HepG2 (cell line): ENCODE measurements at regions not wholly inside any gene's neighbourhood (a gene's known extent, or its start where the extent isn't known, plus 50 kb on each side); places are given as distances from the start of the nearest gene placed in this dataset.

Experiments used
- ATAC-seq: fragments of 200-7000 bp; cut with Tn5 transposase; 3 replicates; pipeline ENCODE4 v1.9.1; 2020; ENCODE audit warnings: mild to moderate bottlenecking, moderate library complexity
- BruUV-seq: library from RNA; stranded (reverse); fragments of 400-500 nt; replicated peaks from 2 replicates; lab custom pipeline; 2021; lab: Mats Ljungman, UMichigan
- CTCF ChIA-PET: fragments of 300-600 bp; formaldehyde crosslinking; extraction: SDS; loops from one replicate; lab custom pipeline; 2021; ENCODE audit warnings: low total read pairs, inconsistent platforms, low intra/inter-chr PET ratio; lab: Yijun Ruan, JAX
- POLR2A ChIA-PET: fragments of 350-600 bp; sonication (Branson Sonifier 250); formaldehyde crosslinking; loops from one replicate; lab custom pipeline; 2020; ENCODE audit warnings: antibody characterized with exemption, inconsistent platforms; lab: Yijun Ruan, JAX
- DNase-seq: peaks from one replicate; pipeline ENCODE4 v3.0.0-alpha.2; 2015; ENCODE audit warnings: low spot score
- FAIRE-seq: peaks from 3 replicates; lab custom pipeline; 2011; peaks lifted over from hg19 to GRCh38; lab: Jason Lieb, UNC
- H2AFZ ChIP-seq: one replicate; pipeline ENCODE4 v1.6.1; 2011; ENCODE audit warnings: low read length, inconsistent platforms
- H3K27ac ChIP-seq: fragments of 300-600 bp; 3 replicates; pipeline ENCODE4 v1.8.0; 2011; ENCODE audit warnings: mixed run types, mild to moderate bottlenecking, mixed read lengths, low read length, inconsistent platforms; ENCODE audit not compliant: insufficient read depth; ENCODE audit errors: extremely low read length
- H3K27me3 ChIP-seq, 2 experiments: fragments of 200-600 bp in 1 of 2; 2 replicates in 1 of 2; 3 replicates in 1 of 2; pipeline versions ENCODE4 v1.6.0 to v1.8.0; 2011; ENCODE audit warnings: low read length in 2 of 2, mild to moderate bottlenecking in 2 of 2, moderate library complexity in 2 of 2, inconsistent platforms in 1 of 2; ENCODE audit not compliant: insufficient read depth in 2 of 2, control insufficient read depth in 1 of 2
- H3K36me3 ChIP-seq, 2 experiments: fragments of 200-600 bp in 1 of 2; replicated peaks in 1 of 2; 2 replicates in 1 of 2; 3 replicates in 1 of 2; pipeline versions ENCODE4 v1.5.1 to v1.8.0; 2011; ENCODE audit warnings: low read length in 2 of 2, inconsistent platforms in 1 of 2; ENCODE audit not compliant: insufficient read depth in 2 of 2, control insufficient read depth in 1 of 2
- H3K4me1 ChIP-seq: 2 replicates; pipeline ENCODE4 v1.5.1; 2012; ENCODE audit warnings: low read length, inconsistent platforms; ENCODE audit not compliant: insufficient read depth
- H3K4me2 ChIP-seq: 2 replicates; pipeline ENCODE4 v1.6.0; 2011; ENCODE audit warnings: low read depth, low read length, inconsistent platforms
- H3K4me3 ChIP-seq, 3 experiments: fragments of 200-600 bp in 1 of 3; sonication (generic), shearing (Covaris generic) in 1 of 3; replicated peaks in 1 of 3; 2 replicates each; pipeline ENCODE4 v1.5.1; 2011 to 2016; ENCODE audit warnings: low read length in 3 of 3, inconsistent platforms in 2 of 3, low read depth in 2 of 3, mild to moderate bottlenecking in 2 of 3, control low read depth in 1 of 3, mixed read lengths in 1 of 3; ENCODE audit not compliant: insufficient read depth in 1 of 3
- H3K79me2 ChIP-seq: one replicate; pipeline ENCODE4 v1.6.1; 2011; ENCODE audit warnings: low read length, inconsistent platforms; ENCODE audit not compliant: insufficient read depth
- H3K9ac ChIP-seq: 2 replicates; pipeline ENCODE4 v1.6.0; 2011; ENCODE audit warnings: mild to moderate bottlenecking, low read depth, low read length, inconsistent platforms; ENCODE audit not compliant: insufficient read depth
- H3K9me3 ChIP-seq: 2 replicates; pipeline ENCODE4 v1.5.1; 2012; ENCODE audit warnings: mild to moderate bottlenecking, low read length
- H4K20me1 ChIP-seq: 2 replicates; pipeline ENCODE4 v1.6.0; 2011; ENCODE audit warnings: inconsistent platforms, mild to moderate bottlenecking, low read length, moderate library complexity; ENCODE audit not compliant: insufficient read depth
- AKNA ChIP-seq: sonication (generic); formaldehyde crosslinking; IDR thresholded peaks from 2 replicates; pipeline ENCODE4 v1.4.0; 2020; ENCODE audit warnings: missing genetic modification reagents, borderline replicate concordance
- ATF7 ChIP-seq, 2 experiments: fragments of 450-650 bp in 1 of 2; sonication (generic) in 1 of 2; formaldehyde crosslinking in 1 of 2; IDR thresholded peaks; 2 replicates each; pipeline versions ENCODE4 v1.4.0 to v1.6.1; 2016 to 2020; ENCODE audit warnings: antibody characterized with exemption in 1 of 2, mild to moderate bottlenecking in 1 of 2, missing genetic modification reagents in 1 of 2
- CBX5 ChIP-seq: sonication (generic); formaldehyde crosslinking; IDR thresholded peaks from 2 replicates; pipeline ENCODE4 v1.4.0; 2020; ENCODE audit warnings: missing genetic modification reagents, borderline replicate concordance
- FOXO4 ChIP-seq: sonication (generic); formaldehyde crosslinking; conservative IDR thresholded peaks from 2 replicates; pipeline ENCODE4 v1.8.1; 2023; ENCODE audit warnings: missing genetic modification reagents
- NPAS2 ChIP-seq: sonication (generic); formaldehyde crosslinking; IDR thresholded peaks from 2 replicates; pipeline ENCODE4 v1.8.0; 2022; ENCODE audit warnings: mild to moderate bottlenecking, missing genetic modification reagents, borderline replicate concordance
- PPARG ChIP-seq: conservative IDR thresholded peaks from 2 replicates; pipeline ENCODE4 v1.6.1; 2016; ENCODE audit warnings: missing biosample characterization, missing genetic modification reagents
- PREB ChIP-seq: sonication (generic); formaldehyde crosslinking; IDR thresholded peaks from 2 replicates; pipeline ENCODE4 v1.4.0; 2020; ENCODE audit warnings: missing genetic modification reagents
- SIN3B ChIP-seq: fragments of 150-350 bp; IDR thresholded peaks from 2 replicates; pipeline ENCODE4 v1.6.1; 2014; ENCODE audit warnings: low read length
- SRF ChIP-seq: IDR thresholded peaks from 2 replicates; pipeline ENCODE4 v1.6.1; 2011; ENCODE audit warnings: mild to moderate bottlenecking, low read depth, low read length, moderate library complexity
- TP53 ChIP-seq: sonication (generic); formaldehyde crosslinking; conservative IDR thresholded peaks from 2 replicates; pipeline ENCODE4 v1.4.0; 2020; ENCODE audit warnings: missing genetic modification reagents
- ZKSCAN1 ChIP-seq: fragments of 150-350 bp; IDR thresholded peaks from 2 replicates; pipeline ENCODE4 v1.6.1; 2014; ENCODE audit warnings: low read length
- ZSCAN12 ChIP-seq: sonication (generic); formaldehyde crosslinking; IDR thresholded peaks from 2 replicates; pipeline ENCODE4 v1.9.0; 2021; ENCODE audit warnings: mild to moderate bottlenecking, missing genetic modification reagents
- WGBS: methylation state at CpG from one replicate; pipeline ENCODE4 v1.1.6; 2017; ENCODE audit warnings: low lambda C conversion rate; 5-methylcytosine and 5-hydroxymethylcytosine counted together
- in situ Hi-C: cut with HindIII; loops from 2 replicates; pipeline ENCODE4 v1.10.0; 2017; ENCODE audit warnings: low pct_unique_long_range_greater_than_20kb; ENCODE audit not compliant: extremely low pct_ligation_motif_present
- intact Hi-C: fragments of 100-400 bp; cut with micrococcal nuclease; formaldehyde crosslinking; loops from one replicate; pipeline ENCODE4 v1.10.0; 2022; ENCODE audit not compliant: unreplicated experiment

- Histone ChIP-seq H3K27ac (no peak overlapping the region), H3K4me2 (no peak overlapping the region), H3K4me1 (no peaks in the 10 kb centered on the region), H3K79me2 (no peaks in the 10 kb centered on the region), H3K4me3 (no peak overlapping the region), H4K20me1 (no peaks in the 10 kb centered on the region), H2AFZ (no peak overlapping the region), H3K27me3 (peaks cover 0 to 2% of the 10 kb centered on the region in 2 experiments; a peak in 1 of 5 replicates), H3K9ac (no peak overlapping the region), H3K36me3 (no peaks in the 10 kb centered on the region)
- in situ Hi-C loops (no loop called here), intact Hi-C loops (no loop called here)
- 0% methylated on average over 3 of the region's 3 CpGs for WGBS
- DNase-seq (no peak), FAIRE-seq (no peak), ATAC-seq (no peak)
- ChIA-PET POLR2A (no interaction called here), CTCF (no interaction called here)
- no TSS peak for BruUV-seq
- TF ChIP-seq PPARG (CRISPR knock-in tag) (no peak), FOXO4 (CRISPR knock-in tag) (no peak), ATF7 (IDR thresholded peaks at IDR 0.05) (0 out of 2 replicates have a peak, but pooled peaks have one; percentile 10), ATF7 (CRISPR knock-in tag; IDR thresholded peaks at IDR 0.05) (no peak), TP53 (no peak)
- TF ChIP-seq, all 625 proteins: peak for 1
- no peaks in the 10 kb centered on the region for H3K9me3 ChIP-seq
Measured at GRCh38 chr11:27558401-27558800, 51.8 kb upstream of the LIN7C start.

- H3K36me3 ChIP-seq: no peaks in the 10 kb centered on the region
- no TSS peak for BruUV-seq
- H3K9me3 ChIP-seq: no peaks in the 10 kb centered on the region
- intact Hi-C loops: no loop called here
- H3K27ac ChIP-seq: no peak overlapping the region
- no peak for DNase-seq
- TF ChIP-seq SRF (no peak), NPAS2 (CRISPR knock-in tag) (no peak), AKNA (CRISPR knock-in tag) (no peak), ZKSCAN1 (no peak), CBX5 (no peak), SIN3B (no peak), PREB (CRISPR knock-in tag) (no peak), ZSCAN12 (CRISPR knock-in tag) (no peak)
- TF ChIP-seq, all 625 proteins: peak for 0
- no peaks in the 10 kb centered on the region for H3K79me2 ChIP-seq
- no peak overlapping the region for H3K4me3 ChIP-seq
- 16% methylated on average over 3 of the region's 3 CpGs for WGBS
- no peak overlapping the region for H3K9ac ChIP-seq
- FAIRE-seq (no peak), ATAC-seq (no peak)
- ChIA-PET CTCF (no interaction called here), POLR2A (no interaction called here)
- peaks cover 0 to 2% of the 10 kb centered on the region in 2 experiments; a peak in 1 of 5 replicates for H3K27me3 ChIP-seq
- H3K4me2 ChIP-seq: no peak overlapping the region
- H4K20me1 ChIP-seq: no peaks in the 10 kb centered on the region
- H2AFZ ChIP-seq: no peak overlapping the region
- no peaks in the 10 kb centered on the region for H3K4me1 ChIP-seq
- in situ Hi-C loops: no loop called here
Measured at GRCh38 chr11:27557226-27557625, 50.7 kb upstream of the LIN7C start.
